ENCODE measurements at regions not wholly inside any gene's neighbourhood (a gene's known extent, or its start where the extent isn't known, plus 50 kb on each side); places are given as distances from the start of the nearest gene placed in this dataset.
A peak's percentile ranks its signal among the peaks of the same experiment; 100 is the strongest.

- peak; percentile 68 for DNase-seq
Measured at GRCh38 chr13:78845656-78846365, 186.9 kb upstream of the OBI1 start.

GRCh38 chr13:78844106-78844505 lies 185.2 kb upstream of the OBI1 start:
- no peak for DNase-seq

- DNase-seq = no peak
Measured at GRCh38 chr13:78841358-78841963, 182.5 kb upstream of the OBI1 start.

- DNase-seq = peak; percentile 28
Measured at GRCh38 chr13:78836238-78836784, 177.4 kb upstream of the OBI1 start.

- no peak for DNase-seq
Measured at GRCh38 chr13:78832461-78832860, 173.5 kb upstream of the OBI1 start.

GRCh38 chr13:78830508-78830907 lies 171.6 kb upstream of the OBI1 start:
- no peak for DNase-seq

GRCh38 chr13:78829821-78830220 lies 170.9 kb upstream of the OBI1 start:
- no peak for DNase-seq

- no peak for DNase-seq
Measured at GRCh38 chr13:78827471-78827870, 168.5 kb upstream of the OBI1 start.

GRCh38 chr13:78826936-78827335 lies 168.0 kb upstream of the OBI1 start:
- DNase-seq = no peak

GRCh38 chr13:78826312-78826711 lies 167.4 kb upstream of the OBI1 start:
- DNase-seq = no peak

GRCh38 chr13:78820541-78820940 lies 161.6 kb upstream of the OBI1 start:
- DNase-seq = no peak

GRCh38 chr13:78816592-78816991 lies 157.6 kb upstream of the OBI1 start:
- no peak for DNase-seq

GRCh38 chr13:78816154-78816553 lies 157.2 kb upstream of the OBI1 start:
- no peak for DNase-seq

GRCh38 chr13:78806457-78806856 lies 147.5 kb upstream of the OBI1 start:
- DNase-seq = no peak

GRCh38 chr13:78802912-78803311 lies 144.0 kb upstream of the OBI1 start:
- DNase-seq = no peak

- no peak for DNase-seq
Measured at GRCh38 chr13:78787190-78787589, 128.2 kb upstream of the OBI1 start.

- no peak for DNase-seq
Measured at GRCh38 chr13:78786459-78786858, 127.5 kb upstream of the OBI1 start.

- DNase-seq = no peak
Measured at GRCh38 chr13:78785764-78786163, 126.8 kb upstream of the OBI1 start.

GRCh38 chr13:78784014-78784750 lies 125.2 kb upstream of the OBI1 start:
- no peak for DNase-seq

GRCh38 chr13:78780708-78781107 lies 121.8 kb upstream of the OBI1 start:
- DNase-seq = no peak

GRCh38 chr13:78779608-78780007 lies 120.7 kb upstream of the OBI1 start:
- DNase-seq = no peak

GRCh38 chr13:78777976-78778375 lies 119.0 kb upstream of the OBI1 start:
- no peak for DNase-seq

- DNase-seq = no peak
Measured at GRCh38 chr13:78777396-78777795, 118.4 kb upstream of the OBI1 start.

- no peak for DNase-seq
Measured at GRCh38 chr13:78772933-78773332, 114.0 kb upstream of the OBI1 start.

Data from MV-4-11 (cell line).